ENCODE measurements at regions not wholly inside any gene's neighbourhood (a gene's known extent, or its start where the extent isn't known, plus 50 kb on each side); places are given as distances from the start of the nearest gene placed in this dataset.

- TF ChIP-seq CTCF (IDR thresholded peaks at IDR 0.05; ENCODE audit: low read depth, low read length, poor library complexity, severe bottlenecking) (no peak), EZH2phosphoT487 (IDR thresholded peaks at IDR 0.05; ENCODE audit: borderline replicate concordance, low read length) (no peak)
These were observed 224.6 kb upstream of the PPP2R2D start for GRCh38 chr10:131676046-131676799.

All from DOHH2 (cell line).